ENCODE measurements at regions not wholly inside any gene's neighbourhood (a gene's known extent, or its start where the extent isn't known, plus 50 kb on each side); places are given as distances from the start of the nearest gene placed in this dataset.

DNA sequence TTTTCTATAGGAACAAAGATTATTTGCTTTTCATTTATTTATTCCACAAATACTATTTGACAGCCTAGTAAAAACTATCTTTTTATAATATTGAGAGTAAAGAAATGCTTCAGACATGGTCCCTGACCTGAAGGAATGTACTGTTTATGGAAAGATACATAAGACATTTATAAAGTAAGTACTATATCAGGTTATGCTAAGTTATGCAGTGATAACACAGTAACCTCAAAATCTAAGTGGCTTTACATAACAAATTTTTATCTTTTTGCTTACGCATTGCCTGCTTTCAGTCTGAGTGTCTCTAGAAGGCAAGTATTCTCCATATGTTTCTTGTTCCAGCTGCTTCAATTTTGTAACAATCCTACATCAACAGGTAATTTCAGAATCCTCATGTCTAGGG is 694.0 kb downstream of the SQOR start:
- H3K4me2 ChIP-seq (ENCODE audit: low read depth, low read length, poor library complexity, severe bottlenecking) = no peak overlapping the region
- no peaks in the 10 kb centered on the region for H3K36me3 ChIP-seq (ENCODE audit: insufficient read depth, low read length)
- H2AFZ ChIP-seq (ENCODE audit: low read length) = no peak overlapping the region
- H3K9me3 ChIP-seq (ENCODE audit: low read length) = peaks cover 21% of the 10 kb centered on the region
- no peak overlapping the region for H3K27ac ChIP-seq (ENCODE audit: low read length)
- no peak overlapping the region for H3K4me3 ChIP-seq (ENCODE audit: low read length)
- no peaks in the 10 kb centered on the region for H3K27me3 ChIP-seq (ENCODE audit: low read length)
- no peaks in the 10 kb centered on the region; the same call in 1 of the 2 replicates for H3K9me2 ChIP-seq (replicated peaks; ENCODE audit: insufficient read depth, low read length)
- H3K4me1 ChIP-seq (ENCODE audit: low read length) = no peaks in the 10 kb centered on the region
- no peak overlapping the region for H3K9ac ChIP-seq (ENCODE audit: low read length)
- no peaks in the 10 kb centered on the region for H4K20me1 ChIP-seq (ENCODE audit: insufficient read depth, low read depth, low read length)
- DNase-seq = no peak
- no peaks in the 10 kb centered on the region for H3K79me2 ChIP-seq (ENCODE audit: low read length)

DNA sequence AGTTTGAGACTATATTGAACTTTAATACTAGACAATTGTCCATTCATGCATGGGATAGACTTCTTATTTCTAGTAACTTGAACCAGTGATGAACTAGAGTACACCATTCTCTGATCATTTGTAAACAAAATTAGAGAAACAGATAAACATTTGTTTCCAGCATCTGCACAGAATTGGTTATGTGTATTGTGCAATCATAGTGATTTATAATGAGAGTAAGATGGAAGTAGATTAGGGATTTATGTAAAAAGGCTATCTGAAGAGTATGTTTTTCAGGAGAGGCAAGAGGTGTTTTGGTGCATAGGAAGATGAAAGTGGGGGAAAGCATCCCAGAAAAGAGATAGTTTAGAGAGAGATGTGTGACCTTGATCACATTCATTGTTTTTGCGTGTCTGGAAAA is 695.0 kb downstream of the SQOR start:
- H3K79me2 ChIP-seq (ENCODE audit: low read length) = no peaks in the 10 kb centered on the region
- peaks cover 21% of the 10 kb centered on the region for H3K9me3 ChIP-seq (ENCODE audit: low read length)
- no peak overlapping the region for H3K4me2 ChIP-seq (ENCODE audit: low read depth, low read length, poor library complexity, severe bottlenecking)
- no peaks in the 10 kb centered on the region for H4K20me1 ChIP-seq (ENCODE audit: insufficient read depth, low read depth, low read length)
- no peaks in the 10 kb centered on the region for H3K4me1 ChIP-seq (ENCODE audit: low read length)
- DNase-seq = no peak
- H2AFZ ChIP-seq (ENCODE audit: low read length) = no peak overlapping the region
- H3K36me3 ChIP-seq (ENCODE audit: insufficient read depth, low read length) = no peaks in the 10 kb centered on the region
- no peak overlapping the region for H3K27ac ChIP-seq (ENCODE audit: low read length)
- H3K27me3 ChIP-seq (ENCODE audit: low read length) = no peaks in the 10 kb centered on the region
- no peak overlapping the region for H3K9ac ChIP-seq (ENCODE audit: low read length)
- H3K9me2 ChIP-seq (replicated peaks; ENCODE audit: insufficient read depth, low read length) = no peaks in the 10 kb centered on the region; the same call in 1 of the 2 replicates
- no peak overlapping the region for H3K4me3 ChIP-seq (ENCODE audit: low read length)

- Histone ChIP-seq H3K4me1 (ENCODE audit: low read length) (no peaks in the 10 kb centered on the region), H3K9ac (ENCODE audit: low read length) (no peak overlapping the region), H3K9me3 (ENCODE audit: low read length) (peaks cover 18% of the 10 kb centered on the region), H3K9me2 (replicated peaks; ENCODE audit: insufficient read depth, low read length) (no peaks in the 10 kb centered on the region), H3K4me2 (ENCODE audit: low read depth, low read length, poor library complexity, severe bottlenecking) (no peak overlapping the region), H3K79me2 (ENCODE audit: low read length) (no peaks in the 10 kb centered on the region), H3K4me3 (ENCODE audit: low read length) (no peak overlapping the region), H3K36me3 (ENCODE audit: insufficient read depth, low read length) (no peaks in the 10 kb centered on the region), H3K27ac (ENCODE audit: low read length) (no peak overlapping the region), H4K20me1 (ENCODE audit: insufficient read depth, low read depth, low read length) (no peaks in the 10 kb centered on the region), H3K27me3 (ENCODE audit: low read length) (no peaks in the 10 kb centered on the region), H2AFZ (ENCODE audit: low read length) (no peak overlapping the region)
- no peak for DNase-seq
Observed at GRCh38 chr15:46331546-46331945, 696.7 kb downstream of the SQOR start.

GRCh38 chr15:46343196-46343935 is 708.5 kb downstream of the SQOR start:
- Histone ChIP-seq H2AFZ (ENCODE audit: low read length) (no peak overlapping the region), H3K9ac (ENCODE audit: low read length) (no peak overlapping the region), H3K27me3 (ENCODE audit: low read length) (no peaks in the 10 kb centered on the region), H3K27ac (ENCODE audit: low read length) (no peak overlapping the region), H3K36me3 (ENCODE audit: insufficient read depth, low read length) (no peaks in the 10 kb centered on the region), H3K9me2 (replicated peaks; ENCODE audit: insufficient read depth, low read length) (no peaks in the 10 kb centered on the region), H3K9me3 (ENCODE audit: low read length) (peaks cover 39% of the 10 kb centered on the region), H3K4me1 (ENCODE audit: low read length) (no peaks in the 10 kb centered on the region), H4K20me1 (ENCODE audit: insufficient read depth, low read depth, low read length) (no peaks in the 10 kb centered on the region), H3K4me2 (ENCODE audit: low read depth, low read length, poor library complexity, severe bottlenecking) (no peak overlapping the region), H3K4me3 (ENCODE audit: low read length) (no peak overlapping the region), H3K79me2 (ENCODE audit: low read length) (no peaks in the 10 kb centered on the region)
- DNase-seq = no peak

DNA sequence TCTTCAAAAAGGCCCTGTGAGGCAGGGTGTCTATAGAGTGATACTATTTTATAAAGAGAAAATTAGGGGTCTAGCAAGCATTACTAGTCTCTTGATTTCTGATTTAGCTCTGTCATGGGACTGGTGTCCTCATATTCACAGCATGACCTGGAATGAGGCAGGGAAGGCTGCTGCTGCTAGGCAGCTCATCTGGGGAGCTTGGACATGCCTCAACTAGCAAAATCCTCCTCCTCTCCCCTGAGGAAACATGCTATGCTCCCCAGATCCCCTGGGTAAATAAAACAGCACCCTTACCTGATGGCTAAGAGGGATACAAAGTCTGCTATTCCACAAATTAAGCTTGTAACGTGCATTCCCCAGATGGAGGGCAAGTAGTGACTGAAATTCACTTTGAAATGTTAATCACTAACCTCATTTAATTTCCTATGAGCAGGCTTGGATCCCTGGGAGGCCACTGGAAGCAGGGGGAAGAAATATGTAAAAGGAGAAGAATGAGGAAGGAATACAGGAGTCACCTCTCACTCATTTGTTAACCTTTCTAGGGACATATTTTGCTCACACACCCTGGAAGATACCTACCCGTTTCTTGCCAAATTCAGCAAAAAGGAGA is 709.4 kb downstream of the SQOR start:
- H3K79me2 ChIP-seq (ENCODE audit: low read length) = no peaks in the 10 kb centered on the region
- H3K27ac ChIP-seq (ENCODE audit: low read length) = no peak overlapping the region
- no peak overlapping the region for H3K9ac ChIP-seq (ENCODE audit: low read length)
- no peak overlapping the region for H2AFZ ChIP-seq (ENCODE audit: low read length)
- DNase-seq = no peak
- peaks cover 42% of the 10 kb centered on the region for H3K9me3 ChIP-seq (ENCODE audit: low read length)
- no peak overlapping the region for H3K4me3 ChIP-seq (ENCODE audit: low read length)
- H4K20me1 ChIP-seq (ENCODE audit: insufficient read depth, low read depth, low read length) = no peaks in the 10 kb centered on the region
- no peaks in the 10 kb centered on the region for H3K36me3 ChIP-seq (ENCODE audit: insufficient read depth, low read length)
- H3K4me1 ChIP-seq (ENCODE audit: low read length) = no peaks in the 10 kb centered on the region
- H3K9me2 ChIP-seq (replicated peaks; ENCODE audit: insufficient read depth, low read length) = no peaks in the 10 kb centered on the region
- no peak overlapping the region for H3K4me2 ChIP-seq (ENCODE audit: low read depth, low read length, poor library complexity, severe bottlenecking)
- no peaks in the 10 kb centered on the region for H3K27me3 ChIP-seq (ENCODE audit: low read length)

GRCh38 chr15:46344915-46345314 is 710.1 kb downstream of the SQOR start:
- Histone ChIP-seq H3K9me3 (ENCODE audit: low read length) (peaks cover 46% of the 10 kb centered on the region), H3K9ac (ENCODE audit: low read length) (no peak overlapping the region), H4K20me1 (ENCODE audit: insufficient read depth, low read depth, low read length) (no peaks in the 10 kb centered on the region), H3K4me1 (ENCODE audit: low read length) (no peaks in the 10 kb centered on the region), H3K27me3 (ENCODE audit: low read length) (no peaks in the 10 kb centered on the region), H3K4me3 (ENCODE audit: low read length) (no peak overlapping the region), H3K9me2 (replicated peaks; ENCODE audit: insufficient read depth, low read length) (no peaks in the 10 kb centered on the region), H3K79me2 (ENCODE audit: low read length) (no peaks in the 10 kb centered on the region), H3K27ac (ENCODE audit: low read length) (no peak overlapping the region), H3K4me2 (ENCODE audit: low read depth, low read length, poor library complexity, severe bottlenecking) (no peak overlapping the region), H2AFZ (ENCODE audit: low read length) (no peak overlapping the region), H3K36me3 (ENCODE audit: insufficient read depth, low read length) (no peaks in the 10 kb centered on the region)
- DNase-seq = no peak

DNA sequence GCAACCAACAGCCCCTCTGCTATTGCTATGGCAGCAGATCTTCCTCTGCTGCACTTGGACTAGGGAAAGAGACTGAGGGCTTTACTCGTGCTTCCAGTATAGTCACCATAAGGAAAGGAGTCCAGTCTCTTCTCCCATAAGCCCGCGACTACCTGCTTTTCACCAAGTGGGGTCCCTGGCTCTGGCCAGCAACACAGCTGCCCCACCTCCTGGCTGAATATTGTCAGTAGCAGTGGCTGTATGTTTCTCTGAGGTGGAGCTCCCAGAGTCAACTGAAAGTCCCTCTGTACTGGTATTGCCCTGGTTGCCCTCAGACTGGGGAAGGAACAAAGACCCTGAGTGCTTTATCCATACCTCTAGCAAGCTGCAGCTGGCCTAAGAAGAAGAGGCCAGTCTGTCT is 719.6 kb downstream of the SQOR start:
- no peaks in the 10 kb centered on the region for H3K79me2 ChIP-seq (ENCODE audit: low read length)
- no peaks in the 10 kb centered on the region for H4K20me1 ChIP-seq (ENCODE audit: insufficient read depth, low read depth, low read length)
- no peak overlapping the region for H3K4me3 ChIP-seq (ENCODE audit: low read length)
- peaks cover 57% of the 10 kb centered on the region for H3K9me3 ChIP-seq (ENCODE audit: low read length)
- DNase-seq = no peak
- H3K36me3 ChIP-seq (ENCODE audit: insufficient read depth, low read length) = no peaks in the 10 kb centered on the region
- H3K27ac ChIP-seq (ENCODE audit: low read length) = no peak overlapping the region
- H3K4me1 ChIP-seq (ENCODE audit: low read length) = no peaks in the 10 kb centered on the region
- H3K9me2 ChIP-seq (replicated peaks; ENCODE audit: insufficient read depth, low read length) = no peaks in the 10 kb centered on the region
- H2AFZ ChIP-seq (ENCODE audit: low read length) = no peak overlapping the region
- H3K27me3 ChIP-seq (ENCODE audit: low read length) = no peaks in the 10 kb centered on the region
- H3K9ac ChIP-seq (ENCODE audit: low read length) = no peak overlapping the region
- H3K4me2 ChIP-seq (ENCODE audit: low read depth, low read length, poor library complexity, severe bottlenecking) = no peak overlapping the region

DNA sequence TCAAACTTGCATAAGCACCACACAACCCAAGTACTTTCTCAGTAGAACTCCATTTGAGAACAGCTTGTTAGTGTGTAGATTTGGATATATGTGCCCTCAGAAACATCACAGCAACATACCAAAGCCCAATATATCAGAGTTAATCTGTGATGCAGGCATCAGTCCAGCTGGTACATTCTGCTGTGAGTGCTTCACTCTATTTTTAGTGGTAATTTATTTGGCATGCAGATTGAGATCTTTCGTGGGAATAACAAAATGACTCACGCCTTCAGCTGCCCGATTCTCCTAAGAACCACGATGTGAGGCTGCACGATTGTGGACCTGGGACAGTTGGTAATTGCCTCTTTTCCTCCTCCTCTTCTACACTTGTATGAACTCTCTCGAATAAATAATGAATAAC is 730.7 kb downstream of the SQOR start:
- H3K4me3 ChIP-seq (ENCODE audit: low read length) = no peak overlapping the region
- H3K9me2 ChIP-seq (replicated peaks; ENCODE audit: insufficient read depth, low read length) = no peaks in the 10 kb centered on the region
- no peak overlapping the region for H3K4me2 ChIP-seq (ENCODE audit: low read depth, low read length, poor library complexity, severe bottlenecking)
- no peak overlapping the region for H2AFZ ChIP-seq (ENCODE audit: low read length)
- H3K27ac ChIP-seq (ENCODE audit: low read length) = no peak overlapping the region
- H4K20me1 ChIP-seq (ENCODE audit: insufficient read depth, low read depth, low read length) = no peaks in the 10 kb centered on the region
- no peaks in the 10 kb centered on the region for H3K79me2 ChIP-seq (ENCODE audit: low read length)
- peaks cover 35% of the 10 kb centered on the region for H3K9me3 ChIP-seq (ENCODE audit: low read length)
- no peak for DNase-seq
- no peaks in the 10 kb centered on the region for H3K27me3 ChIP-seq (ENCODE audit: low read length)
- no peaks in the 10 kb centered on the region for H3K4me1 ChIP-seq (ENCODE audit: low read length)
- H3K36me3 ChIP-seq (ENCODE audit: insufficient read depth, low read length) = no peaks in the 10 kb centered on the region
- no peak overlapping the region for H3K9ac ChIP-seq (ENCODE audit: low read length)
